H4 (cell line): ENCODE measurements at regions not wholly inside any gene's neighbourhood (a gene's known extent, or its start where the extent isn't known, plus 50 kb on each side); places are given as distances from the start of the nearest gene placed in this dataset.

ENCODE experiments used
- DNase-seq: peaks from one replicate; pipeline ENCODE4 v3.0.0-alpha.2; 2015; ENCODE audit warnings: low spot score

DNA sequence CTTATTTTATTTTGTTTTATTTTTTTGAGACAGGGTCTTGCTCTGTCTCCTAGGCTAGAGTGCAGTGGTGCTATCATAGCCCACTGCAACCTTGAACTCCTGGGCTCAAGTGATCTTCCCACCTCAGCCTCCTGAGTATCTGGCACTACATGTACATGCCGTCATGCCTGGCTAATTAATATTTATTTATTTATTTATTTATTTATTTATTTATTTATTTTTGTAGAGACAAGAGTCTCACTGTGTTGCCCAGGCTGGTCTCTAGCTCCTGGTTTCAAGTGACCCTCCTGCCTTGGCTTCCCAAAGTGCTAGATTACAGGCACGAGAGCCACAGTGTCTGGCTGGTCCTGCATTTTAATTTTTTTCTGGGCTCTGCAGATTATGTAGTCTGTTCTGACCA is 84.9 kb upstream of the BCOR start:
- DNase-seq = no peak

DNA sequence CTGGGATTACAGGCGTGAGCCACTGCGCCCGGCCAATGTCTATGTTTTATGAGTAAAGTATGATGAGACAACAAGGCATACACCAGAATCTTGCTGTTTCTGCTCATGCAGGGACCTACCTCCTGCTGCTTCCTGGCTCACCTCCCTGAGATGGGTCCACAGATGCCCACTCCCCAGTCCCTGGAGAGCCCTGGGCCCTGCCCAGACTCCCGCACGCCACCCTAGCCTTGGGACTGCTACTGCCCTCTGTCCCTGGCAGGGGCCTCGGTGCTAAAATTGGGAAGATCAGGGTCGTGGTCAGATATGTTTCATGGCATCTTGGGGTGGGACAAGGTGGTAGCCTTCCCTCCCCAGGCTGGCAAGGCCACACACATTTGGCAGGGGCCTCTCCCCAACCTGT is 84.3 kb upstream of the BCOR start:
- no peak for DNase-seq

DNA sequence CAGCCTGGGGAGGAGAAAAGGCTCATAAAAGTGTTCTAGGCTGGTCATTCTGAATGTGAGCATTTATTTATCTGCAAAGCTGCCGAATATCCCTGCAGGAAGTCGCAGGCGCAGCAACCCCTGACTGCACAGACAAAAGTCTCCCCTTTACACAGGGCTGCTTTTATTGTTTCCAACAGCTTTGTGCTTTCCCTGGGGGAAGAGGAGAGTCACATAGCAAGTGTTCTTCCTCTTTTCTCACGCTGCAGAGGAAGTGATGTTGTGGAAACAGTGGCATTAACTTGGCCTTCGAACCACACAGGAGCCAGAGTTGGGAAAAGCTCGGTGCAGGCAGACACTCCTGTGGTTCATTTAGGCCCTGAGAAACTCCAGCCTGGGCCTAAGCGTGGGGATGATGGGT is 81.5 kb upstream of the BCOR start:
- no peak for DNase-seq

DNA sequence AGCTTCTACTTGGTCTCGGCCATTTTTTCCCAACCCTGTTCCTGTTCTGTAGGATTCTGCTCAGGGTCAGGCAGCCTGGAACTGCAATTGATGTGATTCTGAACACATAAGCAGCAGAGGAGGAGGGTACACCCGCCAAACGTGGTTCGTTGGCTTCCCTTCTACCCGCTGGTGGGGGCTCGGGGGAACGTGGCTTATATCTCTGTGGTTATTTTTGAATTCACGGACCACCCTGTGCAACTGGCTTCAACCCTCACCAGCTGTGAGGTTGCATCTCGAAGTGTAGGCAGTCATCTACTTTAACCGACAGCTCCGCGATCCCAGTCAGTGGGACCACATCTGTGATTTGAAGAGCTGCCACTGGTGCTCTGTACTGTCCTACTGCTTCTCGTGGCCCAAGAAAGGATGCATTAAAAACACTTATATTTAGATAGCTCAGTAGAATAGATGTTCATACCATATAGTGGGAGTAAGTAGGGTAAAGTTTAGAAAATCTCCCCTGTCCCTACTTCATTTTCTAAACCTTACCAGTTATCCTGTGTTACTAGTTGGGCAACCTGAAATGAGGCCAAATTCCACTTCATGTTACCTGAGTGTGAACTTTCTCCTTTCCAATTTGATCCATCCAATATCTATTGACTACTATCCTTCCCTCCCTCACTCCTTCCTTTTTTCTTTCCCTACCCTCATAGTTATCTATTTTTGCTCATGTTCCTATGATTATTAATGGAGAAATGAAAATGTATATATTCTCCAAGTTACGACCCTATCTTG is 80.4 kb upstream of the BCOR start:
- DNase-seq = no peak

DNA sequence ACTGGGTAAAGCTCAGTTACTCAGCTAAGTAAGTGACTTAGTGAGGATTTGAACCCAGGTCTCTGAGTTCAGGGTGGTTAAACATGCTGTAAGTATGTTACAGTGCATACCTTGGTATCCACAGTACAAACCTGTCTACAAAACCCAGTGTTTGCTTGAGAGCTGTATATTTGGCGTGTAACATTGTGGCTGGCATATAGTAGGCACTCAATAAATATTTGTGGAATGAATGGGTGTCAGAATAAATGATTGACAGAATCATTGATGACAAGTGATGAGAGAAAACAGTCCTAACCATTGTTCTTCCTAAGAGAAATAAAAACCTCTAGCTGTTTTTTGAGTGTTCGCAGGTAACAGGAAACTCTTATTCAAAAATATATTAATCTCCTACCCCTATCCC is 79.7 kb upstream of the BCOR start:
- DNase-seq = no peak

DNA sequence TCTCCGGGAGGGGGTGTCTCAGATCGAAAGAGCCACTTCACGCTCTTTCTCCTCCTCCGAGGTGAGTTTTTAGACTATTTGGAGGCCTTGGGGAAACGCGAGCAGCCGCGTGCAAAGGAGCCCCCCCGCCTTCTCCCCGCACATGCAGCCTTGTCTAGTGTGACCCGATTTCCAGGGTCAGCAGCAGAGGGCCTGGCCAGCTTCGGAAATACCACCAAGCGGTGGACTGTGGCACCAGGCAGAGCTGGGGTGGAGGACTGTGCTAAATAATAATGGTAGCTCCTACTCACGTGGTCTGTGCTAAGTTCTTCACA is 79.3 kb upstream of the BCOR start:
- DNase-seq = no peak

DNA sequence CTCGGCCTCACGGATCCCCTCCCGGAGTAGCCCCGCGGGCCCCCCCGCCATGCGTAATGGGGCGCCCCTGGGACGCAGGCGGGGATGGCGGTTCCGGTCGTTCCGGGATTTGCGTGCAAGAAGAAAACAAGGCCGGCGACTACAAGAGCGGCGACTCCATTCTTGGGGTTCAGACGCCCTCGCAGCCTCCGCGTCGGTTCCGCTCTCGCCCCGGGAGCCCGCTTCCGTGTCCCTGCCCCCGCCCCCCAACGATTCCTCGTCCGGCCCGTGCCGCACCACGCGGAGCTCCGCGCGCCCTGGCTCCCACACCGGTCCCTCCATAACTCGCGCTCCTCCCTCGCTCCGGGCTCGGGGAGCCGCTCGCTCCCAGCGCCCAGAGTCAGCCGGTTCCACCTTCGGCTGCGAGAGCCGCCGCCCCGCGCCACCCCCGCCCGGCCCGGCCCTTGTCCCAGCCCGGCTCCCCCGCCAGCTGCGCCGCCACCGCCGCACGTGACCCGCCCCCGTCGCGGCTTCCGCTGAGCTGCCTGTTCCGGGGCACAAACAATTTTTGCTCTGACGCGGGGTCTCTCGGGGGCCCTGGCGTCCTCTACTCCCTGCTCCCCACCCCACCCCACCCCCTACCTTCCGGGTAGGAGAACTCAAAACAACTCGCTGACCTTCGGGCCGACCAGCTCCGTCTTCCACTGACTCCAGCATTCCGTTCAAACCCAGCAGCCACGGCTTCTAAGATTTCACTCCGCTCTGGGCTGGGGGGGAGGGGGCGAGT is 78.8 kb upstream of the BCOR start:
- DNase-seq = no peak

DNA sequence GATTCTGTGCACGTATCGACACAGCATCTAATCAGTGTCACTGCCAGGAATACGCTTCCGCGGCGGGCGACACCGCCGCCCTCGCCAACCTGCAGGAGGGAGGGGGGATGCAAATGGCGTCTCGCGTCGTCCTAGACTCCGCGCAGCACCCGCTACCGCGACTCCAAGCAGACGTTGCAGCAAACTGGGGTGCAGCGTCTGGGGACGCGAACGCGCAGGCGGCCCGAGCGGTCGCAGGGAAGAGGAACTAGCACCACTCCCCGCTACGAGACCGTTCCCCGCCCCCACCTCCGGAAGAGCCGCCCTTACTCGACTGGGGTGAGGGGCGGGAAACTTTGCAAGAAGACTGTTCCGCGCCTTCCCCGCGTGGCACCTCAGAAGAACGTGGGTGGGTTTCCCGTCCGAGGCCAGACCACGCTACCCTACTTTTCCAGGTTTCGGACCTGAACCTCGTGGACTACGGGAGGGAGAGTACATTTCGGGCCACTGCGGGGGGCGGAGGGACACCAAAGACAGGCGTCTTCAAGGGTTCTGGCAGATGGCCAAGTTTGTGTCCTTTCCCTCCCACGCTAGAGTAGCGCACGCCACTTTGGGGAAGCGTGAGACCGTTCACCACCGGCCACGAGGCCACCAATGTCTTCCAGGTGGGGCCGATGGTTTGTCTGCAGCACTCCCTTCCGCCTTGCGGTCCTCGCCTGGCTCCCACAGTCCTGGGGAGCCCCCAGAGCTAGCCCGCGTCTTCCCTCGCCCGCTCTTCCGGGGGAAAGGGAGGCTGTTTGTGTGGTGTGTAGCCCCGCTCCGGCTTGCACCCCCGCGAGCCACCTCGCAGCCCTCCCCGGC is 78.0 kb upstream of the BCOR start:
- peak; percentile 53 for DNase-seq

DNA sequence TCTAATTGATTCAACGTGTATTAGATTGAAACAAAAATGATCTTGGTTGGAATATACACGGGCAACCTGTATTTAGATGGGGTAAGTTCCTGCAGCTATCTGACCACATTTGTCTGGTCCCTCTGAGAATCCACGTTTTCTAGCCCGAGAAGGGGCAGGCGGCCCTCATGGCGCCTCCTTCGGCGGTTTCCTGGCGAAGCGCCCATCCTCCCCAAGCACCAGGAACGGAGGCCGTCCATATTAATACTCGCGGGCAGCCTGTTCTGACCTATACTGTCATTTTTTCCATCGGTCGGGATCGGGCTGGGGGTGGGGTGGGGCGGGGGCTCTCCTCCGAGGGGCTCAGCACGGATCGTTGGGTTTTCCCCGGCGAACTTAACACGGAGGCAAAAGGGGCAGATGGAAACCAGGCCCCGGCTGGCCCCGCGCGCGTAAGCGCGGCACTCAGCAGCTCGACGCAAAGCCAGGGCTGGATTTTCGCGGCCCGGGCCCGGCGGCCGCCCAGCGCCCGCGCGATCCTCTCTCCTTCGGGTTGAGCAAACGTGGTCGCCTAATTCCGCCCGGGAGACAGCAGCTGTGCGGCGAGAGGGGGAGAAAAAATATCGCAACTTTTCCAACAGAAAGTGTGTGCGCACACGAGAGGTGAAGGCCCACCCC is 77.2 kb upstream of the BCOR start:
- no peak for DNase-seq

DNA sequence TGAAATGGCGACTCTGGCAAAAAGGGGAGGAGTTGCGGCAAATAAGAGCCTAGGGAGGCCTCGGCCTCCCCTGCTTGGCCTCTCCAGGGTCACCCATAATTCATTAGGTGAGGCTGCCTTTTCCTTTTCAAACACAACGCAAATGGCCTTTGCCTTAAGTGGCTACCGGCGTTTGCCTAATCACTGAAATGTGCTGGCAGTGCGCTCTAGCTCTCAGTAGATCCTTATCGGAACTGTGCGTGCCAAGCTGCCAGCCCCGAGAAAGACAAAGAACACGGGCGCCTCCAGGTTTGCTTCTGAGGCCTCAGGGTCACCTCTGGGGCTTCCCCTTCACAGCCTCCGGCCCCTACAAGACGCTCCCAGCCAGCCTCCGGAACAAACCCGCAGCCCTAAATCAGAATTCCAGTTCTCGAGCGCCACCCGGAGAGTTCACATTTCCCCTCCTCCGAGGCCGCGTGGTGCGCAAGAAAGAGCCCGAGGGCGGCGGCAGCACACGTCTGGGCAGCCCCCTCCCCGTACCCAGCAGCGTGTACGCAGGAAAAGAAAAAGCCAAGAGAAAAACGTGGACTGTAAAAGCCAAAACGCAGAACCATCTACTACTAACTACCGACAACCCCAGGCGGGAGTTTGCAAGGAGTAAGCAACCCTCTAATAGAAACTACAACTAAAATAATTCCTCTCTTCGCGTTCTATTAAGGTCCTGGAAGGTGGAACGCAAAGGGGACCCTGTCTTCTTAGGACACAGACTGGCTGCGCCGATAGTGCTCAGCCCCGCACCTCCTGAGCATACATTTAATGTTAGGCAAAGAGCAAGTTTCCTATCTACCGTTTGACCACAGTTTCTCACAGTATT is 76.5 kb upstream of the BCOR start:
- DNase-seq = peak; percentile 63

DNA sequence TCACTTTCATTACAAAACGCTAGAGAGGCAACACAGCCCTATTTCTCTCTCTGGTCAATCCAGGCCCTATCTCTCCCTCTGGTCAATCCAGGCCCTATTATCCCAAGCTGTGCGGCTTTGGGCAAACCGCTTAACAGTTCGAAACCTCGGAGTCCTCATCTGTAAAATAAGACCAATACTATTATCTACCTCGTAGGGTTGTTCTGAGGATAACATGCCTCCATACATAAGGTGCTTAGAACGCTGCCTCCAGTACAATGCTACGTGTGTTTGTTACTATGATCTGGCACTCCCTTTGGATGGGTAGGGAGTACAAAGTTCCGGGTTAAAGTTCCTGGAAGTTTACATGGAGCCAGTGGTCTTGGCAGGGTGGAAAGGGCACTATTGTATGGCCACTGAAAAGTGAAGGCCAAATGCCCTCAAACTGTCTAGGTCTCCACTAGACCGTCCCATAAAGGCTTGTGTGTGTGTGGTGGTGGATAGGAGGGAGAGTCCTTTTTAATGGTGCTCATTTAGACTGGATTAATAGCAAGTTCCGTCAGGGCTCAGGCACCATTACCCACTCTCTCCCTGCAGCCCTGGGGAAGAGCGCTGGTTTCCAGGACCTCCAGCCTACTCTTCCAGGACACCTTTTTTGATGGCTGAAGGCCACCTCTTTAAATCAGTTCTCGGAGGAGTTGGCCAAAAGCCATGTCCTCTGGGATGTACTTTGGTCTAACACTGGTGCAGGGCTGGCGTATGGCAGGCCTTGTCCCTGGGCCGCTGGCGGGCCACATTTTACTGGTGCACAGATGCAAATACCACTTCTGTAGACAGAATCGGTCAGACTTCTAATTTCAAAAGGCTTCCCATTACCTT is 75.6 kb upstream of the BCOR start:
- no peak for DNase-seq

DNA sequence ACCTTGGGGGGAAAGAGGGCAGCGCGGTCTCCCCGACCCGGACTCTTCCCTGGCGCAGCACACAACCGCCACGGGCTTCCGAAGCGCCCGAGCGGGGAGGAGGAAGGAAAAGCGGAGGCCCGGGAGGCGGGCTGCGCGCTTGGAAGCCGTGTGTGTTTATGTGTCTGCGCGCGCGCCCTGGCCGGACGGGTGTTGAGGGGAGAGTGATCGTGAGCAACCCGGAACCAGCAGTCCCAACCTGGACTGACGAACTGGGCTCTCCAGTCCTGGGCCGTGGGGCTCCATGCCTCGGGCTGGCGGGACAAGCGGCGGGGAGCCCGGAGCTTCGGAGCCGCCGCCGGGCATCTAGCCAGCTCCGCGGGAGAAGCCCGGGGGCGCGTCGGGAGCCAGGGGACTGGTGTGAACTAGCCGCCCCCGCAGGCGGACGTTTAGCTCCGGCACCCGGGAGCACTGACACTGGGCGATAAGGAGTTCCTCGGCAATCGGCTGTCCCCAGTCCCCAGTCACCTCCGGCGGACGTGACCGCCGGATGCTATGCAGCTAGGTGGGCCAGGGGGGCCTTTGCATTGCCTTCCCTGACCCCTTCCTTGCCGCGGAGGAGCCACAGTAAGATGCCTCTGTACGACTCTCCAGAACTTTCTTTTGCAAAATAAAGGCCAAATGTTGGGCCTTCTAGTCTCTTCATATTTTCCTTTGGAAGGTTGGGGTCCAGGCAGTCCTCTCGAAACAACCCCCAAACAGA is 74.8 kb upstream of the BCOR start:
- no peak for DNase-seq

DNA sequence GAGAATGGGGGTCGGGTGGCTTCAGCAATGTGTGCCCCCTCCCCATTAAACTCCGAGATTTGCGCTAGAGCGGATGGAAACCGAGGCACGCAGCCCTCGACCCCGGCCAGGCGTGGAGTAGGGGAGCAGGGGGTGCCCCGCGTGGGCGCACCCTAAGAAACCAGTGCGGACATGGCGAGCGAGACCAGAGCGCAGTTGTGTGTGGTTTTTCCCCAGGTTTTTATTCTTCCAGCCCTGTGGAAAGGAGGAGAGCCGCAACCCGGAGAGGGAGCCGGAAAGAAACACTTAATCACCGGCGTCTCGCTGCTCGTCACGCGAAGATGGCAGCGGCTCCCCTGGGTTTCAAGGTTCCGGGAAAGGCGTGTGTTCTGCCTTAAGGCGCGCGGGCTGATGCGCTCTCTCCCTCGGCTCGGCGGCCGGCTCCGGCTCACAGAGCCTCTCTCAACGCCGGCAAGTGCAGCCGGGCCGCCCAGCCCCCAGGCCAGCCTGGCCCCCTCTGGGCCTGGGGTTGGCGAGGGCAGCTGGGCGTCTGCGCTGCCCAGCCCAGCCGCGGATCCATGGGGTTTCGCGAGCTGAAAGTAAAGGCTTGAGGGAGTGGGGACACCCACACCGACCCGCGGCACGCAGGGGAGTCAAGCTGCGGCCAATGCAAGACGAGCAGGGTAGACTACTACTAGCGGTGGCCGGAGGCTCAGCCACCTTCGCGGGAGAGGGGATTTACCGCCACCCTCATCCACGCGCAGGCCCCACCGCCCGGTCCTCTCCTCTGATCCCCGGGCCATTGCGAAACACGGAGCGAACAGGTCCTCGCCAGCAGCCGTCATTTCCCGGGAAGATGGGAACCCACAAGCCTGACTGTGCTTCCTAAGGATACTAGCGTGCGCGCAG is 74.0 kb upstream of the BCOR start:
- DNase-seq = no peak

DNA sequence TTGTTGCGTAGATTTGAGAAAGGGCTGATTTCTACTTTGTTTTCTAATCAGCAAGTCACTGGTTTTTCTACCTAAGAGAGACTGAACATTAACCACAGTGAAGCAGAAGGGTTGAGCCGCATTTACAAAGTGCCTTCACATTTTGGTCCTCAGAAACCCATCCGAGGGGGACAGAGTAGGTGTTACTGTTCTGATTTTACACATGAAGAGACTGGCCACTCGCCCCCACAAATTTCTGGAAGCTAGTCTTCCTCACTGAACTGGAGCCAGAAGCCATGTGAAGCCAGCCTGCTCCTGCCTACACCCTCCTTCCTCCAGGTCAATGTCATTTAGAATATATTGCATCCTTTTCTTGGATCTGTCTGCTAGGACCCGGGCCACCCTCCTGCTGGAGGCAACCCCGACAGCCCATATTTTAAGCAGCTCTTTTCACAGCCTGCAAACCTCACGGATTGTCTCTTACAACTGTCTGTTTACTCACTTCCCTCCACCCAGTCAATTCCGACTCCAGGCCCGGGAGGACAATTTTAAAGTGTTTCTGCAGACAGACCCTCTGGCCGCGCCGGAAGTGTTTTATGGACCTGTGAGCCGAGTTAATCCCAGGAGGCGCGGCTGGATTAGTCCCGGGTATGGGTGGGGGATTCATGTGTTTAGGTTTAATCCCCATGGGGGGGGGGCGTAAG is 73.2 kb upstream of the BCOR start:
- DNase-seq = no peak

DNA sequence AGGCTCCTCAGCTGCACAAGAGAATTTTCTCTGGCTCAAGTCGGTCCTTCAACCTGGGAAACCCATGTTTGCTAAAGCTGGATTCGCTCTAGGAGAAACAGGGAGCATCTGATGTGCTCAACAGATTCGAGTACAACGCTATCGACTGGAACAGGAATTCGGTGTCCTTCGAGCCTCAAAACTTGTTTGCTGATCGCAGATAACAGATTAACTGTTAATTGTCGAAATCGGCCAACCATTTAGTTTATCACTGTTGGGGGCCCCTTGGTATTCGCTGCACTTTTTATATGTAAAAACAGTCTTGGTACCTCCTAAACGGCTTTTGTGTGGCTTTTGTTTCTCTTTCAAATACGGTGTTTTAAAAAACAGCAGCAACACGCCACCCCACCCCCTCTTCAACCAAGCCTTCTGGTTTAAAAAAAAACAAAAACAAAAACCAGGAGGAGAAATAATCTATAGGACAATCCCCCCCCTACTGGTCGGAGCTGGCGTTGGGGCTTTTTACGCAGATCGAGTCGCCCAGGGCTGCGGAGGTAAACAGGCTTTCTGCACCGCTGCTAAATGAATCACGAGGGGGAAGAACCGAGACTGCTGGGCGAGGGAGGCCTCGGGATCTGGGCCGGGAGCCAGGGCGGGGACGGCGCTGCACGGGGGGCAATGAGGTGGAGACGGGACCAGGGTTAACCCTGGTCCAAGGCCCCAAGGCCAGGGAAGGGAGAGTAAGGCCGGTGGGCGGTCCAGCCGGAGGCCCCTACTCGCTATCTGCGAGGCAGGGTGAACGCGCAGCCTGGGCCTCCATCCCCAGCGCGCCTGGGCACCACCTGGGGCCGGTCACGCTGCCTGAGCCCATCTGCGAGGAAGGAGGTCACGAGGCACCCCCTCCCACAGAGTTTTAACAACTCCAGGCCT is 71.7 kb upstream of the BCOR start:
- DNase-seq = peak; percentile 55

DNA sequence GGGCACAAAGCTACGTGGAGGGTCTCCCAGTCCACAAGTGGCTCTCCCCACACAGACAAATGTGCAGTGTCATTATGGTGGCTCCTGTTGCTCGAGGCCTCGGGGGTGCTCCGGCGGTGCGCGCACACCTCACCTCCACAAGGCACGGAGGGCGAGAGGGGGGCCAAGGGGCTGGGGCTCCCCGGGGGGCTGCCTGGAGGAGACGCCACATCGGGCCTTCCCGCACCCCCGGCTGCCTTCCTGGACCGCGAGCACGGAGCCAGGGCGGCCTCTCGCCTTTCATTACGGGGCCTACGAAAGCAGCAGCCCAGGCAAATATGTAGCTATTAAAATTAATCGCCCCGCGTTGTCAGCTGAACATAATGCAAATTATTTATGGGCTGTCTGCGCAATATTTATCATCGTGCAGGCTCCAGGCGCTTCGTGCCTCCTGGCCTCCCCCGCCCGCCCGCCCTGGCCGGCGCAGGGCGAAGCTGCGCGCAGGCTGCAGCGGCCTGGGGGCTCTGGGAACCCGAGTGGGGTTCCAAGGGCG is 70.8 kb upstream of the BCOR start:
- no peak for DNase-seq
